ENCODE measurements at regions not wholly inside any gene's neighbourhood (a gene's known extent, or its start where the extent isn't known, plus 50 kb on each side); places are given as distances from the start of the nearest gene placed in this dataset.

- no peak for DNase-seq
These were observed 201.2 kb downstream of the RPLP1 start for GRCh38 chr15:69653846-69654245.

- no peak for DNase-seq
These were observed 203.8 kb downstream of the RPLP1 start for GRCh38 chr15:69656271-69657030.

- DNase-seq, result no peak
These were observed 205.0 kb downstream of the RPLP1 start for GRCh38 chr15:69657626-69658025.

- DNase-seq, result no peak
These were observed 205.9 kb downstream of the RPLP1 start for GRCh38 chr15:69658411-69658945.

GRCh38 chr15:69659454-69660050 is 206.9 kb downstream of the RPLP1 start:
- no peak for DNase-seq

GRCh38 chr15:69660114-69660513 is 207.5 kb downstream of the RPLP1 start:
- no peak for DNase-seq

GRCh38 chr15:69660658-69661405 is 208.2 kb downstream of the RPLP1 start:
- no peak for DNase-seq

GRCh38 chr15:69661446-69661845 is 208.8 kb downstream of the RPLP1 start:
- no peak for DNase-seq

- DNase-seq, result no peak
These were observed 209.4 kb downstream of the RPLP1 start for GRCh38 chr15:69661871-69662644.

- DNase-seq, result no peak
These were observed 210.0 kb downstream of the RPLP1 start for GRCh38 chr15:69662645-69663000.

- DNase-seq, result no peak
These were observed 210.8 kb downstream of the RPLP1 start for GRCh38 chr15:69663441-69663840.

GRCh38 chr15:69663982-69664381 is 211.4 kb downstream of the RPLP1 start:
- no peak for DNase-seq

- DNase-seq, result peak in 10 of 51 donors; percentile 15 to 51 (median 22)
These were observed 212.3 kb downstream of the RPLP1 start for GRCh38 chr15:69664572-69665571.

GRCh38 chr15:69665641-69666111 is 213.1 kb downstream of the RPLP1 start:
- peak in 2 of 51 donors; percentile 12 to 13 for DNase-seq

GRCh38 chr15:69666441-69666882 is 213.8 kb downstream of the RPLP1 start:
- peak in 1 of 51 donors; percentile 39 for DNase-seq

- DNase-seq, result peak in 3 of 51 donors; percentile 7 to 69 (median 17)
These were observed 214.5 kb downstream of the RPLP1 start for GRCh38 chr15:69666921-69667811.

GRCh38 chr15:69668039-69668705 is 215.6 kb downstream of the RPLP1 start:
- DNase-seq, result no peak

GRCh38 chr15:69668963-69669362 is 216.3 kb downstream of the RPLP1 start:
- no peak for DNase-seq
